GM12865 (cell line): ENCODE measurements at regions not wholly inside any gene's neighbourhood (a gene's known extent, or its start where the extent isn't known, plus 50 kb on each side); places are given as distances from the start of the nearest gene placed in this dataset.

Experiments used
- DNase-seq: peaks from one replicate; pipeline ENCODE4 v3.0.0; 2010; ENCODE audit warnings: low read depth
- H3K4me3 ChIP-seq: 2 replicates; pipeline ENCODE4 v1.5.1; 2011; ENCODE audit warnings: mild to moderate bottlenecking, low read depth, low read length, control low read depth
- TF ChIP-seq, protein P1 (sequence below): IDR thresholded peaks from 2 replicates; pipeline ENCODE4 v1.5.1; 2011; ENCODE audit warnings: low read length, control low read depth, low read depth, inconsistent platforms; ENCODE audit not compliant: insufficient read depth; ENCODE audit errors: missing control alignments

DNA sequence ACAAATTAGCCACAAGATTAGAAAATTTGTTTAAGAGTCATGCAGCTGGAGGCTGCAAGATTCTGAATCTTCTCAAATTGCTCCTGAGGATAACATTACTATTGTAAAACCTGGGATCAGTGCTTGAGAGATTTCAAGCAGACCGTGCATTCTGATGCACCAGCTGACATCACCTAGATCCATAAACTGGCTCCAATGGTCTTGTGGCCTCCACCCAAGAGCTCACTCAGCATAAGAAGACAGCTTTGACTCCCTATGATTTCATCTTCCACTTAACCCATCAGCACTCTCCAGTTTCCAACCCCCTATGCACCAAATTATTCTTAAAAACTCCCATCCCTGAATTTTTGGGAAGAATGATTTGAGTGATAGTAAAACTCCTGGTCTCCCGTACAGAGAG is 1007.9 kb upstream of the TENM4 start:
- TF ChIP-seq, protein P1, sequence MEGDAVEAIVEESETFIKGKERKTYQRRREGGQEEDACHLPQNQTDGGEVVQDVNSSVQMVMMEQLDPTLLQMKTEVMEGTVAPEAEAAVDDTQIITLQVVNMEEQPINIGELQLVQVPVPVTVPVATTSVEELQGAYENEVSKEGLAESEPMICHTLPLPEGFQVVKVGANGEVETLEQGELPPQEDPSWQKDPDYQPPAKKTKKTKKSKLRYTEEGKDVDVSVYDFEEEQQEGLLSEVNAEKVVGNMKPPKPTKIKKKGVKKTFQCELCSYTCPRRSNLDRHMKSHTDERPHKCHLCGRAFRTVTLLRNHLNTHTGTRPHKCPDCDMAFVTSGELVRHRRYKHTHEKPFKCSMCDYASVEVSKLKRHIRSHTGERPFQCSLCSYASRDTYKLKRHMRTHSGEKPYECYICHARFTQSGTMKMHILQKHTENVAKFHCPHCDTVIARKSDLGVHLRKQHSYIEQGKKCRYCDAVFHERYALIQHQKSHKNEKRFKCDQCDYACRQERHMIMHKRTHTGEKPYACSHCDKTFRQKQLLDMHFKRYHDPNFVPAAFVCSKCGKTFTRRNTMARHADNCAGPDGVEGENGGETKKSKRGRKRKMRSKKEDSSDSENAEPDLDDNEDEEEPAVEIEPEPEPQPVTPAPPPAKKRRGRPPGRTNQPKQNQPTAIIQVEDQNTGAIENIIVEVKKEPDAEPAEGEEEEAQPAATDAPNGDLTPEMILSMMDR = no peak
- no peak overlapping the region for H3K4me3 ChIP-seq
- no peak for DNase-seq

DNA sequence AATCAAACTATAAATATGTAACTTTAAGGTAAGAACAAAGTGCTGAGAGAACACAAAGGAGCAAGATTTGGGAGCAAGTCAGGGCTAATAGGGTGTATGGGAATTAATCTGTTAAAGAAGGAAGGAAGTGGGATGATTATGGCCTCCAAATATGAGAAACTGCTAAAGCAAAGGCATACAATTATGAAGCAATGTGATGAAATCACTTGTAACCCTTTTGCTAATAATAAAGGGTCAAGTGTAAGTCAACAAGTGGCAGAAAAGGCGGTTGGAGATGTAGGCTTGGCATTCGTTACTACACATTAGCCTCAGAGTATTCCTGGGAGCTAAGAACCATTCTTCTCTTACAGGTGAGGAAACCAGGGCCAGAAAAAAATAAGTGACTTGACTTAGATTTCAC is 1002.3 kb upstream of the TENM4 start:
- DNase-seq = no peak
- H3K4me3 ChIP-seq = no peak overlapping the region
- TF ChIP-seq, protein P1 = no peak

DNA sequence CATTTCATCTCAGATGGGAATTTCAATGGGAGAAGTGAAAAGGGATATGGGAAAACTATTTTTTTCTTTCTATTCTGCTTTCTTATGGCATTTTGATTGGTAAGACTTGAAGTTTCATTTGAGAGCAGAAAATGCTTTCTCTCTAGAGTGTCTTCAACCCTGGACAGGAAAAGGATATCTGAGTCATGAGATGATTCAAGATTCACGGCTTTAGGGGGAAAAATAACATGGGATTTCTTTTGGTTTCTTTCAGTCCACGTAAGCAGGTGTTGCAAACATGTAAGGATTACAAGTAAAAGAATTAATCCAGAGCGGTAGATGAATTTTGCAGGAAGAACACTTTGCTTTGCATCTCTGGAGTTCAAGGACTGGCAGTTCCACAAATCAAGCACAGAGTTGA is 1001.0 kb upstream of the TENM4 start:
- DNase-seq = no peak
- TF ChIP-seq, protein P1 = no peak
- H3K4me3 ChIP-seq = no peak overlapping the region

DNA sequence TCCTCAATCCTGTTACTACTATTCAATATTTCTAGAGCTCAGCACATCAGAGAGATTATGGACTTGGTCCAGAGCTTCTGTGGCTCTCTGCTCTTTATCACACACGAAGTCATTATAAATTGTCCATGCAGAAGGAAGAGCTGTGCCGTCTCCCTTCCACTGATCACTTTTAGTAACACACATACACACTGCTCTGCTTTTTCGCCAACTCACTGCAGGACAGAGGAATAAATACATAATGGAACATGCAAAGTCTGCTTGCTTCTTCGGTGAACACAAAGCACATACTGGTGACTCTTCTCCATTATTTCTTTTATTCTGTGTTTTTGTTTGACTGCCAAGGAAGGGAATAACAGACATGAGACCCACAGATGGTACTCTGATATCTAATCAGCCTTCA is 1000.0 kb upstream of the TENM4 start:
- TF ChIP-seq, protein P1 = no peak
- no peak overlapping the region for H3K4me3 ChIP-seq
- no peak for DNase-seq

DNA sequence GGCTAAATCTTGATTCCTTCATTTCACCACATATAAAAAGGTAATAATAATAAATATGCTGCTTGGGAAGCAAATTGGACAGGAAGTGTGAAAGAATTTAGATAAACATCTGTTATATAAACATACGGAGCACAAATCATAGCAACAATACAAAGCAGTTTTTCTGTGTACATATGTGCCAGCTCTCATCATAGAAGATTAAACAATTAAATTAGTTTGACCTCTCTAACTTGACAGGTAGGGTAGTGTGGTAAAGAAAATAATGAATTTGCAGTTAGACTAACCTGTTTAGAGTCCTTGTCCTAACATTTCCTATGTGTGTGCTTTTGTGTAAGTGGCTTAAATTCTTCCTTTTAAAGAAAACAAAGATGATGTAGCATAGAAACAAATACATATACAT is 995.7 kb upstream of the TENM4 start:
- TF ChIP-seq, protein P1 = no peak
- no peak overlapping the region for H3K4me3 ChIP-seq
- DNase-seq = no peak

DNA sequence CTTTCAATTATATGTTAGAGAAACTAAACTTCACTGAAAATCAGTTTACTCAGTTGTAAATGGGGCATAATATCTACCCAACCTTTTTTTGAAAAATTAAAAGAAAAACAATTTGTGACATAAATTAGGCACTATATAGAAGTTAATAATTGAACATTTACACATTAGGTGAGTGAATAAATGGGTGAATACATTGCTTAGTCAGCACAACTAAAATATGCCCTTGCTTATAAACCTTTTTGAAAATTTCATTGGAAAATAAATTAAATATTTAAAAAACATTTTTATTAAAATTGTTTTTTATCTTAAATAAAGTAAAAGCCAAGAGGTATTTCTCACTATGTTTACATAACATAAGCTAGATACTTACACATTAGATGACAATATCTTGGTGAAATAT is 994.5 kb upstream of the TENM4 start:
- TF ChIP-seq, protein P1 = no peak
- DNase-seq = no peak
- H3K4me3 ChIP-seq = no peak overlapping the region

DNA sequence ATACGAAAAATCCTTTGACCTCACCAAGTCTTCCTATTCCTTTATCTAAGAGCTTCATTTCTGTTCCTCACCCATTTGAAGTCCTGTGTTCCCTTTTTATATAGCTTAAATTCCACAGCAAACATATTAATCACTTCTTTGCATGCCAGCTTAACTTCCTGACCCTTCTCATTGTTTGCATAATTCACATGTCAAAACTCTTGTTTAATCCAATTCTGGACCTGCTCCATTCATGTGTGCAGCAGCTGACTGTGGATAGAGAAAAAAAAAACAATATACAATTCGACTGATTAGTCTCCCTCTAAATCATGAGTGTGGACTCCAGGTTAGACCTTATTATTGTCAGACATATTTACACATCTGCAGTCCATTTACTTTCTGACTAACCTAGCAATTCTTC is 991.2 kb upstream of the TENM4 start:
- no peak overlapping the region for H3K4me3 ChIP-seq
- TF ChIP-seq, protein P1 = no peak
- DNase-seq = no peak
